WTC11 (cell line): ENCODE measurements at regions not wholly inside any gene's neighbourhood (a gene's known extent, or its start where the extent isn't known, plus 50 kb on each side); places are given as distances from the start of the nearest gene placed in this dataset.

Experiments used
- HMGA2 ChIP-seq: fragments of 250-450 bp; sonication (Bioruptor Pico); IDR thresholded peaks from 2 replicates; pipeline ENCODE4 v1.4.0; 2021; ENCODE audit warnings: mild to moderate bottlenecking, moderate library complexity
- KAT7 ChIP-seq: sonication (generic); formaldehyde crosslinking; IDR thresholded peaks from 2 replicates; pipeline ENCODE4 v1.8.1; 2023; ENCODE audit warnings: missing genetic modification reagents, mild to moderate bottlenecking, borderline replicate concordance
- TF ChIP-seq, protein P1 (sequence below): sonication (generic); formaldehyde crosslinking; IDR thresholded peaks from 2 replicates; pipeline ENCODE4 v1.8.1; 2022; ENCODE audit warnings: missing genetic modification reagents, borderline replicate concordance
- TF ChIP-seq, protein P2 (sequence below): sonication (generic); formaldehyde crosslinking; IDR thresholded peaks from 2 replicates; pipeline ENCODE4 v1.8.1; 2023; ENCODE audit warnings: mild to moderate bottlenecking, missing genetic modification reagents
- TF ChIP-seq, protein P3 (sequence below): fragments of 200-600 bp; IDR thresholded peaks from 2 replicates; pipeline ENCODE4 v1.8.0; 2022; ENCODE audit warnings: antibody characterized with exemption

DNA sequence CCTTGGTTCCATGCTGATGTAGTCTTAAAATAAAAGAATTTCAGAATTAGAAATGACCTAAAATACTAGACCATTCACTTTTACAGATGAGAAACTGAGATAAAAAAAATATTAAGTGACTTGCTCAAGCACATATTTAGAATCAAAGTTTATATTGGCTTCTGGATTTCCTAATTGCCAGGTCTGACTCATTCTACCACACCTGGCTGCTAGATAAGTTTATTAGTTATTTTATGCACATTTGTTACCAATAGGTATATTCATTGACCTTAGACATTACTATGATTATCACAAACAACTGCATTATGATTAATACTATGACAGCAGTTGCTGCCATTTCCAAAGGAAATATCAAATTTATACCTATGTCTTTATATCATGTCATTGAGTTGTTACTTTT, 497.5 kb downstream of the RWDD3 start:
- TF ChIP-seq KAT7 (CRISPR knock-in tag) (no peak), HMGA2 (CRISPR knock-in tag) (no peak)
- TF ChIP-seq, protein P1, sequence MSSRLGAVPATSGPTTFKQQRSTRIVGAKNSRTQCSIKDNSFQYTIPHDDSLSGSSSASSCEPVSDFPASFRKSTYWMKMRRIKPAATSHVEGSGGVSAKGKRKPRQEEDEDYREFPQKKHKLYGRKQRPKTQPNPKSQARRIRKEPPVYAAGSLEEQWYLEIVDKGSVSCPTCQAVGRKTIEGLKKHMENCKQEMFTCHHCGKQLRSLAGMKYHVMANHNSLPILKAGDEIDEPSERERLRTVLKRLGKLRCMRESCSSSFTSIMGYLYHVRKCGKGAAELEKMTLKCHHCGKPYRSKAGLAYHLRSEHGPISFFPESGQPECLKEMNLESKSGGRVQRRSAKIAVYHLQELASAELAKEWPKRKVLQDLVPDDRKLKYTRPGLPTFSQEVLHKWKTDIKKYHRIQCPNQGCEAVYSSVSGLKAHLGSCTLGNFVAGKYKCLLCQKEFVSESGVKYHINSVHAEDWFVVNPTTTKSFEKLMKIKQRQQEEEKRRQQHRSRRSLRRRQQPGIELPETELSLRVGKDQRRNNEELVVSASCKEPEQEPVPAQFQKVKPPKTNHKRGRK, result no peak
- TF ChIP-seq, protein P2, sequence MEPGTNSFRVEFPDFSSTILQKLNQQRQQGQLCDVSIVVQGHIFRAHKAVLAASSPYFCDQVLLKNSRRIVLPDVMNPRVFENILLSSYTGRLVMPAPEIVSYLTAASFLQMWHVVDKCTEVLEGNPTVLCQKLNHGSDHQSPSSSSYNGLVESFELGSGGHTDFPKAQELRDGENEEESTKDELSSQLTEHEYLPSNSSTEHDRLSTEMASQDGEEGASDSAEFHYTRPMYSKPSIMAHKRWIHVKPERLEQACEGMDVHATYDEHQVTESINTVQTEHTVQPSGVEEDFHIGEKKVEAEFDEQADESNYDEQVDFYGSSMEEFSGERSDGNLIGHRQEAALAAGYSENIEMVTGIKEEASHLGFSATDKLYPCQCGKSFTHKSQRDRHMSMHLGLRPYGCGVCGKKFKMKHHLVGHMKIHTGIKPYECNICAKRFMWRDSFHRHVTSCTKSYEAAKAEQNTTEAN (CRISPR knock-in tag), result no peak
- TF ChIP-seq, protein P3, sequence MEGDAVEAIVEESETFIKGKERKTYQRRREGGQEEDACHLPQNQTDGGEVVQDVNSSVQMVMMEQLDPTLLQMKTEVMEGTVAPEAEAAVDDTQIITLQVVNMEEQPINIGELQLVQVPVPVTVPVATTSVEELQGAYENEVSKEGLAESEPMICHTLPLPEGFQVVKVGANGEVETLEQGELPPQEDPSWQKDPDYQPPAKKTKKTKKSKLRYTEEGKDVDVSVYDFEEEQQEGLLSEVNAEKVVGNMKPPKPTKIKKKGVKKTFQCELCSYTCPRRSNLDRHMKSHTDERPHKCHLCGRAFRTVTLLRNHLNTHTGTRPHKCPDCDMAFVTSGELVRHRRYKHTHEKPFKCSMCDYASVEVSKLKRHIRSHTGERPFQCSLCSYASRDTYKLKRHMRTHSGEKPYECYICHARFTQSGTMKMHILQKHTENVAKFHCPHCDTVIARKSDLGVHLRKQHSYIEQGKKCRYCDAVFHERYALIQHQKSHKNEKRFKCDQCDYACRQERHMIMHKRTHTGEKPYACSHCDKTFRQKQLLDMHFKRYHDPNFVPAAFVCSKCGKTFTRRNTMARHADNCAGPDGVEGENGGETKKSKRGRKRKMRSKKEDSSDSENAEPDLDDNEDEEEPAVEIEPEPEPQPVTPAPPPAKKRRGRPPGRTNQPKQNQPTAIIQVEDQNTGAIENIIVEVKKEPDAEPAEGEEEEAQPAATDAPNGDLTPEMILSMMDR, result no peak
